Activated CD4-positive, alpha-beta T cell treated with anti-CD3 and anti-CD28 coated beads, Interleukin-2, Interleukin-4, amounts not matched to agents 100 ng/mL and 50 ng/mL, durations not matched to agents 16 hours and 8 hours (primary cell): ENCODE measurements at regions not wholly inside any gene's neighbourhood (a gene's known extent, or its start where the extent isn't known, plus 50 kb on each side); places are given as distances from the start of the nearest gene placed in this dataset.

Experiments used
- DNase-seq: peaks from one replicate; pipeline ENCODE4 v3.0.0-alpha.2; 2020; ENCODE audit warnings: low spot score

DNA sequence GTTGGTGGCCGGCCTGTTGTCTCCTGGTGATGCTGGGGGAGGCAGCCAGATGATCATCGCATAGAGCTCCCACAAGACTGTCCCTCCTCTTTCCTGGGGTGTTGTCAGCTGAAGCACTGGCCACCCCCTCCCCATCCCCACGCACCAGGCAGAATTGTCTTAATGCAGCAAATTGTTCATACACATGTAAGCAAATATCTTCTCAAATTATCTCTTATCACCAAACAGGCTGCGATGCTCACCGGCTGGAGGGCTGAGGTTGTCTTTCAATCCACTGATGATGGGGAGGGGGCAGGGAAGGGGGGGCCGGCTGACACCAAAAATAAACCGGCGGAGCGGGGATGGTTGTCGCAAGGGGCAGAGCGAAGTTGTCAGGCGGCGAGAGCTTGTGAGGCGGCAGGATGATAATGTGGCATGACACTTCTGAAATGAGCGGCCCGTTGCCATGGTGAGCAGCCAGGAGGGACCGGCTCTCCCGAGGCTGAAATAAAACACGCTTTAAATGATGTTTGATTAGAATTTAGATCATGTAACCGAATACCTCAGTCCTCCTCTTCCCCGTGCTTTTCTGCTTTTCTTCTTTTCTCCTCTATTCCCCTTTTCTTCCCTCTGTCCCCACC, 59.8 kb downstream of the MRM1 start:
- DNase-seq: no peak

DNA sequence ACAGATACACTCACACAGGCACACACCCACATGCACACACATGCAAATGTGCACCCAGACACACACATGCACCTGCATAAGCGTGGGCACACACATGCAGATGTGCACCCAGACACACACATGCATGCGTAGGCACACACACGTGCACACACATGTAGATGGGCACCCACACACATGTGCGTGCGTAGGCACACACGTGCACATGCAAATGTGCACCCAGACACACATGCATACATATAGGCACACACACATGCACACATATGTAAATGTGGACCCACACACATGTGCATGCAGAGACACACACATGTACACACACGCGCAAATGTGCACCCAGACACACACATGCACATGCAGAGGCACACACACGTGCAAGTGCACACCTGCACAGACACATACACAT, 60.3 kb downstream of the MRM1 start:
- DNase-seq: no peak

DNA sequence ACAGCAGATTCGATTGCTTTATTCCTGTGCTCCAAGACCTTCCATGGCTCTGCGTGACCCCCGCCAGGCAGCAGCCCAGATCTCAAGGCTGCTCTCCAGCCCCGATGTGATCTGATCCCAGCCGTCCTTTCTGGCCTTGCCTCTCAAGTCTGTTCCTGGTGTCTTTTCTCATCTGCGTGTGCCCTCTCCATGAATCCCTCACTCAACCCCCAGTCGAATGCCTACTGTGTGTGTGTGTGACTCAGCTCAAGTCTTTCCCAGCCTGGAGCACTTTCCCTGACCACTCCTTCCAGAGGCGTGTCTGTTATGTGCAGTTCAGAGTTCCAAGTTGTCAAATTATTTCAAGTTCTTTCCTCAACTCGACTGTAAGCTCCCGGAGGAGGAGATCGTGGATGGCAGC, 64.0 kb downstream of the MRM1 start:
- no peak for DNase-seq

DNA sequence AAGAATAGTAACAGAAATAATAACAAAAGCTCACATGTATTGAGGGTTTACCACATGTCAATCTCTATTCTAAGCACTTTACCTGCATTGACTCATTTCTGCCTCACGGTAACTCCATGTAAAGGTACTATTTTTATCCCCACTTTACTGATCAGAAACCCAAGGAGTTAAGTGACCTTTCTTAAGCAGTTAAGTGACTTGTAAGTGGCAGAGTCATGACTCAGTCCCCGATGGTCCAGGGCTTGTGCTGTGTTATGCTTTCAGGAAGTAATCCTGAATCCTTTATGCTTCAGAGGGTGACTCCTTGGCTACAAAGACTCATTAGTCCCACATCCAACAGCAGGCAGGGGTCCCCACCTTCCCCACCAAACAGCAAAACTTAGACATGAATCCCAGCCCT, 66.5 kb downstream of the MRM1 start:
- no peak for DNase-seq

DNA sequence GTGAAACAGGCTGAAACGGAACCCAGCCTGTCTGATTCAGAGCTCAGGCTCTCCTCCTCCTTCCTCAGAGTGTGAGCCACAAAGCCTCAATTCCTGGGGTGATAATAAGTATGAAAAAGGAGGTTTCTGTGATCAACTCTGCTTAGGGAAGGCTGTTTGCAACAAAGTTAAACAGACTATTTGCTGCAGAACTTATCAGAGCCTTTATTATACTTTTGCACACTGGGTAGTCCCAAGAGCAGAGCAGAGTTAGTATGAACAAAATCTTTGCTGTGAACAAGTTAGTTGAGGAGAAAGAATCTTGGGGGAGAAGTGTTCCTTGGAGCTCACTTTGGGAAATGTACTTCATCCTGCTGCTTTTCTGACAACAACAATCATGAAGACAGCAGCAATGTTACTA, 67.4 kb downstream of the MRM1 start:
- DNase-seq: no peak

DNA sequence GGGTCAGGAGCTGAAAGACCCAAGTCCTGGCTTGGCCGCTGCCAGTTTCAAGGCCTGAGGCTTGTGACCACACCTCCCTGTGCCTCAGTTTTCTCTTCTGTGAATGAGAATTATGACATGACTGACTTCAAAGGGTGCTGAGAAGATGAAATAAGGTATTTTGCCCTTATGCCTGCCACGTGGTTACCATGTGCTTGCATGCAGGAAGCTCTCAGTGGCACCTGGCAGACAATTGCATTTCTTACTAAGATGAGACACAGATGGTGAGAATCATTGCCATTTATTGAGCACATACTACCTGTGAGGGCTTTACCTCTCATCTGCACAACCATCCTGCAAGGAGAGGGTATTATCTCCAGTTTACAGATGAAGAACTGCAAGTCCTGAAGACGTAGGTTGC, 69.8 kb downstream of the MRM1 start:
- no peak for DNase-seq

DNA sequence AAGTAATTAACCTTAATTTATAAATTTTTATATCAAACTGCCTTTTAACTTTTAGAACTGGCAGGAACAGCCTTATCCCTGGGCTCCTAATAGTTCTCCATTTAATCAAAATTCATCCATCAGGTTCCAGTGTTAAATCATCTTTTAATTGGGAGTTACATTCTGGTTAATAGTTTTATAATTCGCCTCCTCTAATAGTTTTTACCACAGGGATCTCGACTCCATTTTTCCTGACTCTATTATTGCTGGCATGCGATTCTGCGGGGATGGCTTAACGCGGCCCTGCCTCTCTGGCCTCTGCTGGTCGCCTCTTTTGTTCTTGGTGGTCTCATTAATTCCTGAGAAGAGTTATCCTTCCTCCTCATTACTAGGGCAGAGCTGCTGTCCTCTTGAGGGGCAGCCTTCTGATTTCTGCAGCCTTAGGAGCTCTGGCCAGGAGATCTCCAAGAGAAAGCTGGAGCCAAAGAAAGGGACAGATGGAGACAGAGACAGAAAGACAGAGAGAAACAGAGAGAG, 71.1 kb downstream of the MRM1 start:
- DNase-seq: no peak

DNA sequence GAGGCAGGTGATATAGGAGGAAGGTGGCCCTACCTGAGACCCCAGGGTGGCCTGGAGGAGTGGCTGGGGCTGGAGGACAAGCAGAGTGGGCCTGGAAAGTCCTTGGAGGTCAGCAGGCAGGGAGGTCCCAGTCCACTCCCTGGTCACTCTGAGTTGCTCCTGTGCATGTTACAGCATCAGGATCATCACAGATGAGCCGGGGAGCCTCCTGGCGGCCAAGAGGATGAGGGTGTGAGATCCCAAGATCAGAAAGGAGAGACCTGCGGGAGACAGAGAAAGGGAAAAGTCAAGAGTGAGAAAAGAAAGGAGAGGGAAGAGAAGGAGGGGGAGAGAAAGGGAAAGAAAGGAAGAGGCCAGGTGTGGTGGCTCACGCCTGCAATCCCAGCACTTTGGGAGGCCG, 71.7 kb downstream of the MRM1 start:
- DNase-seq: no peak

DNA sequence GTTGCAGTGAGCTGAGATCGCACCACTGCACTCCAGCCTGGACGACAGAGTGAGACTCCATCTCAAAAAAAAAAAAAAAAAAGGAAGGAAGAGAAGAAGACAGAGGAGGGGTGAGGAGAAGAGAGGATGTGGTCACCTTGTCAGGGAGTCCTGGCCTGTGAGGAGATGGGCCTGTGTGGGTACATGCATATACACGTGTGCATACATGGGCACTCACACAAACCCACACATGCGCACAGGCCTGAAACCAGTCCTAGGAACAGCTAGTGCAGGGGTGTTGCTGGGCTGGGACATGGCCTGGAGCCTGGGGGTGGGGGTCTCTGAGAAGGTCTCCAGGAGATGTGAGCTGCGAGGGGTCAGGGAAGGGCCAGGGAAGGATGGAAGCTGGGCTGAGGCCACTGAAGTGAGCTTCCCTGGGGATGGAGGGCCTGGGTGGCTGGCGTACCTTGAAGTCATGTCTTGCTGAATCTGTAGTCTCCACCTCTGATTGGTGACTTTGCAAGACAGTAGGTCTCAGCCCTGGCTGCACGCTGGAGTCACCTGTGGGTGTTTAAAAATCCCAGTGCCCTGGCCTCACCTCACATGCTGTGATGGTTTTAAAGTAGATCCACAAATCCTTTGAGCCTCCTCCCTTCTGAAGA, 72.4 kb downstream of the MRM1 start:
- DNase-seq: peak; percentile 20

DNA sequence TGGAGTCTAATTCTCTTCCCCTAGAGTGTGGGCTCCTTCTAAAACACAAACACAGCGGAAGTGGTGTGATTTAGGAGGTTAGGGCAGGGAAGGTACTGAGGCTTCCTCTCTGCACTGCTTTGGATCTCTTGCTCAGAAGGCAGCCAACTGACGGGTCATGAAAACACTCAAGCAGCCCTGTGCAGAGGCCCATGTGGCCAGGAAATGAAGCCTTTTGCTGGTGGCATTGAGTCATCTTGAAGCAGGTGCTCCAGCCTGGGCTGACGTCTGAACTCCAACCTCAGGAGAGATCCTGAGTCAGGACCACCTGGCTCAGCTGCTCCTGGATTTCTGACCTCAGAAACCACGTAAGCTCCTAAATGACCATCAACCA, 72.9 kb downstream of the MRM1 start:
- DNase-seq: peak; percentile 71

DNA sequence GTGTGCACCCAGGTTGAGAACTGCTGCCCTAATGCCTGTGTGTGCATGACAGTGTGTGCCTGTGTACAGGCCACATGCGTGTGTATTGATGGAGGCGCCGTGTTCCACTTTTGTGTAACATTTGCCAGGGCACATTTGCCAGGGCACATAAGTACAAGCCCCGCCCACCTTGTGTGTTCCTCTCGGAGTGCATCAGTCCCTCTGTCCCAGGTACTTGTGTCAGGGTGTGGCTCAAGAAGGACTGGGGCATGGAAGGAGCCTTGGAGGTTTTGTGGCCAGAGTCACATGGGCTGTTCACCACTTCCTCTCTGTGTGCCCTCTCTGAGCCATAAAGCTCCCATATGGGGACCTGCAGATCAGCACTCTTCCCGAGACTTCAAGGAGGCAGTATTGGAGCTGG, 73.9 kb downstream of the MRM1 start:
- peak; percentile 35 for DNase-seq

DNA sequence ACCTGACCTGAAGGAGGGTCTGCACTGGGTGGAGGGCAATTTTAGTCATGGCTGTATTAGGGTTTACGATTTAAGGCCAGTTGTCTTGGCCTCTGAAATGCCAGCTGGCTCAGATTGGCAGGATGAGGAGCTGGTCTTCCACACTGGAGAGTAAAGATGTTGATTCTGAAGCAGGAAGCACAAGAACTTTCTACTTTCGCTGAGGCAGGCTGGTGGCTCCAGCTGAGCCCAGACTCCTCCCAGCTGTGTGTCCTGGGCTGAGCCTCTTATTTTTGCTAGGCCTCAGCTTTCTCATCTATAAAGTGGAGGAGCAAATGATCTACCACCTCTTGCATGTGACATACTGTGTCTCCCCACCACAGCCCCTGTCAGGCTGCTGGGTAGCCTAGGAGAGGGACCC, 74.4 kb downstream of the MRM1 start:
- no peak for DNase-seq

DNA sequence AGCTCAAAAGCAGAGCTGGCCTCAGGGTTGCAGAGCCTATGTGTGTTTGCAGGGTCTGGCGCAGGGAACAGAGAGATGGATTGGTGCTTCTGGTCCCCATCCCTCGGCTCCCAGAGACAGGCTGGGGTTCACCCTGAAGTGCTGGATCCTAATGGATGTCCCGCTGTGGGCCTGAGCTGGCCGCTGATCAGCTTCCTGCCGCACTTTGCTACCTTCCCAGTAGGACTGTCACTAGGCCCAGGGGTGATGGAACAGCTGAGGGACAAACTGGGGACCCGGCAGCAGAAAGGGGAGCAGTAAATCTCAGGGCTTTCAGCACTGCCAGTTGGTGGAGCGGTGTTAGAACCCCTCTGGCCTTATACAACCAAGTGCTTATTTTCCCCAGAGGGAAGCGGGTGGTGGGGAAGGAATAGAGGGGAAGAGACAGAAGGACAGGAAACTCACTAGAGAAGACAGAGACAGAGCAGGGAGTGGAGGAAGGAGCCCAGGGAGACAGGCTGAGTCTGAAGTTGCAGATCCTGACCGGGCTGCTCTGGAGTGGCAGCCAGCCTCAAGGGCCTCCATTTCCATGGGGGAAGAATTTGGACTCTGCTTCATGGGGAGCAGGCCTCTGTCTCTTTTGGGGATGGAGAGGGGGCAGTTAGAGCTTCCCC, 78.6 kb downstream of the MRM1 start:
- DNase-seq: no peak

DNA sequence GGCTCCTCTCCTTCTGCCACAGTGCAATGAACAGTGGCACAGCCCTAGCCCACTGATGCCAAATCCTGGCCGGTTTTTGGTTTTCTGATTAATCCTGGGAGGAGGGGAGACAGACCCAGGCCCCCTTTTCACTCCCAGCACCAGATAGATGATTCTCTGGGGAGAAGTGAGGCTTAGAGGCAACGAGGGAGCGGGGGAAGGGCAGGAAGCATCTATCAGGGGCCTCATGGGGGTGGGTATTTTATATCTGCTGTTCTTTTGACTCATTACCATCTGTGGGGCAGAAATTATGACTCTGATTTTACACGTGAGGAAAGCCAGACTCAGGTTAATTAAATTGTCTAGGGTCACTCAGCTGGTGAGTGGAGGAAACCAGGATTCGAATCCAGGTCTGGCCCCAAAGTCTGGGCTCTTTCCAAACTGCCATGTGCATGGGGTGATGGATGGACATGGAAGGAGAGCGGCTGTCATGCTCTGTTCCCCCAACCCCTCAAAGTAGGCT, 79.4 kb downstream of the MRM1 start:
- DNase-seq: no peak

DNA sequence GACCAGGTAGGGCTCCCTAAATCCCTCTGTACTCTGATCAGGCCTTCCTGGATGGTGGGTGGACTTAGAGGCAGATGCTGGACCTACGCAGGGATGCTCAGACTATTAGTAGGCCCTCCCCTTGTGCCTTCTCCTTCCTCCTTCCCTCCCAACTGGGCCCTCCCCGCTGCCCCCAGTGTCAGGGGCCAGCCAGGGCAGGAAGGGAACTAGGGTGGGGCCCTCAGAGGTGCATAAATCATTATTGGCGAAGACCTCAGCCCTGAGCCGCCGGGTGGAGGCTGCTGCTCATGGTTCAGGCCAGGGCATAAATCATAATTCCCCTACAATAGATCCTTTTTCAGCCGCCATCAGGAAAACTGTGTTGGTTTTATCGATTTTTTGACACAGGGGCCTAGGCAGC, 81.4 kb downstream of the MRM1 start:
- no peak for DNase-seq

DNA sequence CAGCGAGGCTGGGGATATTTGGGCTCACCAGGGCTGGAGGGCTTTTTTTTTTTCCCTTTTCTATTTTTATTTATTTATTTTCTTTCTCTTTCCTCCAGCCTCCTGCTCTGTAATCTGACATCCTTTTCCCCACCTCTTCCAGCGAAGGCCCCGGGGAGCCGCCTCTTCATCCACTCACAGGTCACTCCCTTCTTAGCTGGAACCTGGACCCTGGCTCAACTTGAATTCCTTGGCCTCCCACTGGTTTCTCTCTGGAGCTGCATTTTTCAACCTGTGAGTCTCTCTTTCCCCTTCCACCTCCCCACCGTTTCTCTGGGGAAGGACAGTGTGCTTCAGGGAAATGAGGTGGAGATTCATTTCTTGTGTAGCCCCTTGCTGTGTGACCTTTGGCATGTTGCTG, 82.0 kb downstream of the MRM1 start:
- no peak for DNase-seq

DNA sequence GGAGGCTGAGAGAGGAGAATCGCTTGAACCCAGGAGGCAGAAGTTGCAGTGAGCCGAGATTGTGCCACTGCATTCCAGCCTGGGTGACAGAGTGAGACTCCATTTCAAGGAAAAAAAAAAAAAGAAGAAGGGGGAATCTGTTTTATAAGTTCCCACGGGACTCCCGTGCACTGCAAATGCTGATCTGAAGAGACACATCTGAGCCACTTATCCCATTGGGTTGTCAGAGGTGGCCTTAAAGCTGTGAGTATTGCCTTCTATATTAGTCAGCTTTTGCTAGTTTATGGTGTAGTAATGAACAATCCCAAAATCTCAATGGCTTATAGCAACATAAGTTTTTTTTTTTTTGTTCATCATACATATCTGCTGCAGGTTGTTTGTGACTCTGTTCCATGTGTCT, 82.8 kb downstream of the MRM1 start:
- DNase-seq: no peak

DNA sequence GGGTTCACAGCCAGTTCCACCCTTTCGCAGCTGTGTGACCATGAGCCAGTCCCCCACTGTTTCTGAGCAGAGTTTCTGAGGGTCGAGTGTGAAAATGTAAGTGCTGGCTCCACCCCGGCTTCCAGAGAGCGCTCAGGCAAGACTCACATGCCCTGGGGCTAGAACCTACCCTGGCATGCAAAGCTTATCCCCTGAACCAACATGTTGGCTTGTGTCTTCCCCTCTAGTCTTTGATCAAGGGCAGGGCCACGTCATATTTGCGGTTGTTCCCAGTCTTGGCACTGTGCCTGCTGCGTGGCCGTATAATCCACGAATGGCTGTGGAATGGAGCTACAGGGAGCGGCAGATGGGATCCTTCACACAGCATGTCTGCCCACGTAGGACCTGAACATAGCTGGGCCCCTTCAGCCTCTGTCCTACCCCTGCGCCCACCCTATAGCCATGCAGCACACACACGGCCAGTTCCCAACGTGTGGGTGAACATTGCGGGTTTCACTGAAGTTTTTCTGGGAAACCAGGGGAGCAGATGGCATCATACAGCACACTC, 84.8 kb downstream of the MRM1 start:
- DNase-seq: no peak

DNA sequence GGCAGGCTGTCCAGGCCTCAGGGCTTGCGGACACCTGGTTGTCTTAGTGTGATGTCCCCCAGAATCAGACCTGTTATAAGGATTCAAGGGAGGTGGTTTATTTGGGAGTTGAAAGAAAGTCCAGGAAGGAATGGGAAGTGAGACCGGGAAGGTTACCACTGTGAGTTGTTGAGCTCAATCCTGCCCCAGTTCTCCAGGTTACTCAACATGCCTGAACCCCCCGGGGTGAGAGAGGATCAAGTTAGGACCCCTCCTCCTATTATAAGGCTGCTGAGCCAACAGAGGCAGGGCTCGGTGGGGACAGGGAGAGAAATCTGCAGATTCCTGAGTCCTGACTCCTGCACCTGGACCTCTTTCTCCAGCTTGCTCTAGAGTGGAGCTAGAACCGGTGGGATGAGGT, 86.4 kb downstream of the MRM1 start:
- no peak for DNase-seq

DNA sequence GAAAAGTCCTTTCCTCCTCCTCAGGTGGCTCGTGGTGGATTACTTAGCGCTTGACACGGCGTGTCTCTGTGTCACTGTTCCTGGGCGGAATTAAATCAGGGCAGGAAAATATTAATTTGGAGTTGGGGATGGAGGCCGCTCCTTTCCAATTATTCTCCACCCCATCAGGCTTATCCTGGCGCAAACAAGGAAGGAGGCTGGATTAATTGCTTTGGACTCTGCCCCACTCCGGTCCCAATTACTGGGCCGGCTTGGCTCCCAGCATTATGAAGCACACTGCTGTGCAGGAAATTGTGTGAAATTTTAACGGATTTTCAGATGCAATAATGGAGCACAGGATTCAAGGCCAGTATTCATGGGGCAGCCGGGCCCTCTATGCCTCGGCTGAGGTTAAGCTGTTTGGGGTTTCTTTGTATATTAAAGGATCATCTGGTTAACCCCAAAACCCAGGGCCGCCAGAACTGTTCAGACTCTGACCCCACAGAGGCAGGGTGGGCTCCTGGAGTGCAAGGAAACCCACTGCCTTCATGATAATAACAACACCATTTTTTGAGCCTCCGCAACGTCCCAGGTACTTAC, 87.8 kb downstream of the MRM1 start:
- no peak for DNase-seq

DNA sequence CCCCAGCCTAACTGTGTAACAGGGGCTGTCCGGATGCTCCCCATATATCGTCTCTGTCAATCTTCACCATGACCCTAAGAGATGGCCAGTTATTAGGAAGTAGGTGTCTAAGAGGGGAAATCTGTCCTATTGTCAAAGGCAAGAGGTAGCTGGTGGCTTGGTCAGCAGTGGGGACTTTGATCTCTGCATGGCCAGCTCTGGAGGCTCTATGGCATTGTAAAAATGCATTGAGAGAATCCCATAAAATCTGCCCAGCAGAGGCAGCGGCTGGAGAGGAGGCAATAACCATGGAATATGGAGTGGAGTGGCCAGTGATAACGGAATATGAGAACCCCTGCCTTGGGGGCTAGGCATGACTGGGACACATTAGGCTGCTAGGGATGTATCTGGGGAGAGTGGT, 88.8 kb downstream of the MRM1 start:
- DNase-seq: no peak

DNA sequence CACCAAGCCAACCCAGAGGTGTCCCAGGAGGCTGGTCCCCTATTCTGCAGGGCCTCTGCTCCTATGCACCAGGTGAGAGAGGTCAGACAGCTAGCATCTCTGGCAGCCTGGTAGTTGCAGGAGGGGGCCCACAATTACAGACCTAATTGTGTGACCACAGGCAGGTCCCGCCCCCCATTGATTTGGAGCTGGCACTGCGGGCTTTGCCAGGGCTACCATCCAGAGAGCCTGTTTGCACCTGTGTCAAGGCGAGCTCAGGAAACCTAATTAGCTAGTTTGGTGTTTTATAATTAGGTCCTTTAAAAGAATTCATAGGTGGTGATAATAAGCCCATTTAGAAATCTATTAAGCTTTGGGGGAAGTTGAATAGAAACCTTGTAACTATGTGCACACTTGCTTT, 90.2 kb downstream of the MRM1 start:
- no peak for DNase-seq

DNA sequence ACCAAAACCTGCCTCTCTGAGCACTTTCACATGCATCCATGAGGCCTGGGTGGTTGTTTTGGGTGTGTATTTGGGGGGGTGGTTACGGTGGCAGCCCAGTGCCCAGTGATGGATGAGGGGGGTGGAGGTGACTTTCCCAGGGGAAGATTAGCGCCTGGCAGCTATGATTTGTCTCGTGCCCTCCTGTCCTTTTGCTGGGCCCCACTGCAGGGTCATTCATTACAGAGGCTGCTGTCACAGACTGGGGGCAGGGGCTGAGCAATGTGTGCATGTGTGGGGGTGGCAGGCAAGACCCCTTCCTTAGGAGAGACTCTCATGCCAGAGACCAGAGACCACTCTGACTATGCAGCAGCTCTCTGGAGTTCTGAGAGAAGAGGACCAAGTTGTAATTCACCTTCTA, 93.7 kb downstream of the MRM1 start:
- no peak for DNase-seq
